Smooth muscle cell (in vitro differentiated cells): ENCODE measurements at regions not wholly inside any gene's neighbourhood (a gene's known extent, or its start where the extent isn't known, plus 50 kb on each side); places are given as distances from the start of the nearest gene placed in this dataset.

ENCODE experiments used
- DNase-seq: peaks from one replicate; lab custom pipeline; 2025; ENCODE audit not compliant: unreplicated experiment; lab: John Stamatoyannopoulos, UW
- H2AFZ ChIP-seq: fragments of 200-600 bp; sonication (generic); 2 replicates; pipeline ENCODE4 v1.6.0; 2016; ENCODE audit warnings: antibody characterized with exemption, low read depth, mild to moderate bottlenecking
- H3F3A ChIP-seq: fragments of 200-600 bp; sonication (generic); 2 replicates; pipeline ENCODE4 v1.6.0; 2017; ENCODE audit warnings: antibody characterized with exemption, low read depth
- H3K27ac ChIP-seq: fragments of 200-600 bp; sonication (generic); 2 replicates; pipeline ENCODE4 v1.5.1; 2016; ENCODE audit warnings: low read depth, mild to moderate bottlenecking
- H3K27me3 ChIP-seq: fragments of 200-600 bp; sonication (generic); 2 replicates; pipeline ENCODE4 v1.6.1; 2016; ENCODE audit warnings: low read depth, mild to moderate bottlenecking
- H3K36me3 ChIP-seq: fragments of 200-600 bp; sonication (generic); 2 replicates; pipeline ENCODE4 v1.5.1; 2016; ENCODE audit warnings: low read depth
- H3K4me1 ChIP-seq: fragments of 200-600 bp; sonication (generic); 2 replicates; pipeline ENCODE4 v1.5.1; 2016; ENCODE audit warnings: low read depth
- H3K4me2 ChIP-seq: fragments of 200-600 bp; sonication (generic); 2 replicates; pipeline ENCODE4 v1.6.0; 2016; ENCODE audit warnings: mild to moderate bottlenecking
- H3K4me3 ChIP-seq: fragments of 200-600 bp; sonication (generic); 2 replicates; pipeline ENCODE4 v1.5.1; 2016; ENCODE audit warnings: mild to moderate bottlenecking
- H3K79me2 ChIP-seq: fragments of 200-600 bp; sonication (generic); 2 replicates; pipeline ENCODE4 v1.6.0; 2016; ENCODE audit warnings: low read depth, mild to moderate bottlenecking
- H3K9ac ChIP-seq: fragments of 200-600 bp; sonication (generic); 2 replicates; pipeline ENCODE4 v1.6.0; 2016; ENCODE audit warnings: low read depth
- H3K9me3 ChIP-seq: fragments of 200-600 bp; sonication (generic); replicated peaks from 2 replicates; pipeline ENCODE4 v1.5.1; 2016; ENCODE audit warnings: low read depth
- H4K20me1 ChIP-seq: fragments of 200-600 bp; sonication (generic); 2 replicates; pipeline ENCODE4 v1.6.0; 2016; ENCODE audit warnings: low read depth
- WGBS: methylation state at CpG from one replicate; pipeline ENCODE4 v1.1.7; 2016; ENCODE audit warnings: low lambda C conversion rate; 5-methylcytosine and 5-hydroxymethylcytosine counted together
- TF ChIP-seq, protein P1 (sequence below): fragments of 200-600 bp; sonication (generic); IDR thresholded peaks from 2 replicates; pipeline ENCODE4 v1.5.1; 2017; ENCODE audit warnings: borderline replicate concordance, mild to moderate bottlenecking, antibody characterized with exemption; ENCODE audit not compliant: insufficient read depth, poor library complexity, severe bottlenecking

- TF ChIP-seq, protein P1, sequence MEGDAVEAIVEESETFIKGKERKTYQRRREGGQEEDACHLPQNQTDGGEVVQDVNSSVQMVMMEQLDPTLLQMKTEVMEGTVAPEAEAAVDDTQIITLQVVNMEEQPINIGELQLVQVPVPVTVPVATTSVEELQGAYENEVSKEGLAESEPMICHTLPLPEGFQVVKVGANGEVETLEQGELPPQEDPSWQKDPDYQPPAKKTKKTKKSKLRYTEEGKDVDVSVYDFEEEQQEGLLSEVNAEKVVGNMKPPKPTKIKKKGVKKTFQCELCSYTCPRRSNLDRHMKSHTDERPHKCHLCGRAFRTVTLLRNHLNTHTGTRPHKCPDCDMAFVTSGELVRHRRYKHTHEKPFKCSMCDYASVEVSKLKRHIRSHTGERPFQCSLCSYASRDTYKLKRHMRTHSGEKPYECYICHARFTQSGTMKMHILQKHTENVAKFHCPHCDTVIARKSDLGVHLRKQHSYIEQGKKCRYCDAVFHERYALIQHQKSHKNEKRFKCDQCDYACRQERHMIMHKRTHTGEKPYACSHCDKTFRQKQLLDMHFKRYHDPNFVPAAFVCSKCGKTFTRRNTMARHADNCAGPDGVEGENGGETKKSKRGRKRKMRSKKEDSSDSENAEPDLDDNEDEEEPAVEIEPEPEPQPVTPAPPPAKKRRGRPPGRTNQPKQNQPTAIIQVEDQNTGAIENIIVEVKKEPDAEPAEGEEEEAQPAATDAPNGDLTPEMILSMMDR = no peak
- Histone ChIP-seq H3K27ac (no peak overlapping the region), H3F3A (no peaks in the 10 kb centered on the region), H3K9ac (no peak overlapping the region), H3K4me3 (no peak overlapping the region), H3K9me3 (no peaks in the 10 kb centered on the region), H2AFZ (no peak overlapping the region), H3K36me3 (no peaks in the 10 kb centered on the region), H3K27me3 (no peaks in the 10 kb centered on the region), H4K20me1 (no peaks in the 10 kb centered on the region), H3K4me1 (no peaks in the 10 kb centered on the region), H3K4me2 (no peak overlapping the region), H3K79me2 (no peaks in the 10 kb centered on the region)
- no peak for DNase-seq
- WGBS = 92% methylated on average over 4 of the region's 4 CpGs
These were observed 1848.6 kb upstream of the CELF4 start for GRCh38 chr18:39414009-39414700.

DNA sequence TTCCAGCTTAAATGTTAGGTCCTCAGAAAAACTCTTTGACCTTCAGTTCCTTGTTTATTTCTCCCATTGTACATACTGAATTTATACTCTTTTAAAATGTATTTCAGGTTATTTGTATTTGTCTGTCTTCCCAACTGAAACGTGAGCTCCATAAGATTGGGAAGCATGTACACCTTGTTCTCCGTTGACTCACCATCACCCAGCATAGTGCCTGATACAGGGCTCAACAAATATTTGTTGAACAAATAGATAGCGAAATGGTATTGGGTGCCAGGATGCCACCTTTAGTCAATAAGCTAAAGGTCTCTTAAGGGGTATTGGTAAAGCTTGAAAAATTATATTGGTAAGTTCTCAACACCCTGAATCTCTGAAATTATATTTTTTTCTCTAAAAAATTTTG, 1841.3 kb upstream of the CELF4 start:
- H2AFZ ChIP-seq = no peak overlapping the region
- H3K36me3 ChIP-seq = no peaks in the 10 kb centered on the region
- H3F3A ChIP-seq = no peaks in the 10 kb centered on the region
- H3K27me3 ChIP-seq = no peaks in the 10 kb centered on the region
- H3K79me2 ChIP-seq = no peaks in the 10 kb centered on the region
- H3K4me1 ChIP-seq = no peaks in the 10 kb centered on the region
- no peaks in the 10 kb centered on the region for H3K9me3 ChIP-seq
- 97% methylated on average over 3 of the region's 3 CpGs for WGBS
- no peak for DNase-seq
- TF ChIP-seq, protein P1 = no peak
- H3K4me3 ChIP-seq = no peak overlapping the region
- no peak overlapping the region for H3K9ac ChIP-seq
- no peak overlapping the region for H3K4me2 ChIP-seq
- no peak overlapping the region for H3K27ac ChIP-seq
- no peaks in the 10 kb centered on the region for H4K20me1 ChIP-seq

- TF ChIP-seq, protein P1 = no peak
- H3K4me1 ChIP-seq = no peaks in the 10 kb centered on the region
- H3K4me3 ChIP-seq = no peak overlapping the region
- no peaks in the 10 kb centered on the region for H3K27me3 ChIP-seq
- no peaks in the 10 kb centered on the region for H3K79me2 ChIP-seq
- no peaks in the 10 kb centered on the region for H3F3A ChIP-seq
- H3K4me2 ChIP-seq = no peak overlapping the region
- H3K27ac ChIP-seq = no peak overlapping the region
- no peaks in the 10 kb centered on the region for H3K36me3 ChIP-seq
- DNase-seq = no peak
- H2AFZ ChIP-seq = no peak overlapping the region
- no peaks in the 10 kb centered on the region for H3K9me3 ChIP-seq
- no peaks in the 10 kb centered on the region for H4K20me1 ChIP-seq
- H3K9ac ChIP-seq = no peak overlapping the region
- 90% methylated on average over 2 of the region's 2 CpGs for WGBS
These were observed 1837.5 kb upstream of the CELF4 start for GRCh38 chr18:39403121-39403520.

DNA sequence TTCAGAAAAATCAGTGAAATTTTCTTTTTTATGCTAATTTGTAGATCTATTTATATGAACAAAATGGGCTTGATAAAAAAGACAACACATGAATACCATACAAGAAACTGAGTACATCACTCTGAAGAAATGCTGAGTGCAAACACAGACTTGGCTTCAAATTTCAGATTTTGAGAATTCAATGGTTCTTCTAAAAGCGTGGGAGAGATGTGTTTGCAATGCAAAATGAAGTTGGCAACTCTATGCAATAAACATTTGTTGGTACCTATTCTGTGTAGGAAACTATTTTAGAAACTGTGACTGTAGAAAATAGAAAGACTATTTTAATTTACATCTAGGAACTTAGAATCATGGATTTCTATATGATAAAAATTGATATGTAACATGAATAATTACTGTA, 1834.1 kb upstream of the CELF4 start:
- no peak for DNase-seq
- H3F3A ChIP-seq = no peaks in the 10 kb centered on the region
- no peaks in the 10 kb centered on the region for H3K4me1 ChIP-seq
- H3K4me2 ChIP-seq = no peak overlapping the region
- no peak overlapping the region for H3K4me3 ChIP-seq
- H3K79me2 ChIP-seq = no peaks in the 10 kb centered on the region
- H3K9ac ChIP-seq = no peak overlapping the region
- no peaks in the 10 kb centered on the region for H4K20me1 ChIP-seq
- 91% methylated on average over 1 of the region's 1 CpG for WGBS
- no peaks in the 10 kb centered on the region for H3K27me3 ChIP-seq
- H3K27ac ChIP-seq = no peak overlapping the region
- H3K36me3 ChIP-seq = no peaks in the 10 kb centered on the region
- H3K9me3 ChIP-seq = no peaks in the 10 kb centered on the region
- H2AFZ ChIP-seq = no peak overlapping the region
- TF ChIP-seq, protein P1 = no peak
